G401.6 (cell line): ENCODE measurements at regions not wholly inside any gene's neighbourhood (a gene's known extent, or its start where the extent isn't known, plus 50 kb on each side); places are given as distances from the start of the nearest gene placed in this dataset.

Experiments used
- FAIRE-seq: peaks from 2 replicates; lab custom pipeline; 2012; peaks lifted over from hg19 to GRCh38; lab: Jason Lieb, UNC

GRCh38 chr9:103928442-103928841 lies 165.7 kb upstream of the SMC2 start:
- no peak for FAIRE-seq

- FAIRE-seq = no peak
These were observed 153.0 kb upstream of the SMC2 start for GRCh38 chr9:103941104-103941503.

- FAIRE-seq = no peak
These were observed 151.9 kb upstream of the SMC2 start for GRCh38 chr9:103942200-103942599.

- no peak for FAIRE-seq
These were observed 151.5 kb upstream of the SMC2 start for GRCh38 chr9:103942651-103943050.

GRCh38 chr9:103949096-103949495 lies 145.0 kb upstream of the SMC2 start:
- FAIRE-seq = no peak

- no peak for FAIRE-seq
These were observed 116.9 kb upstream of the SMC2 start for GRCh38 chr9:103977163-103977562.

GRCh38 chr9:103978396-103978795 lies 115.7 kb upstream of the SMC2 start:
- FAIRE-seq = no peak

GRCh38 chr9:103981912-103982311 lies 112.2 kb upstream of the SMC2 start:
- FAIRE-seq = no peak

- no peak for FAIRE-seq
These were observed 109.0 kb upstream of the SMC2 start for GRCh38 chr9:103985077-103985476.

GRCh38 chr9:103988821-103989220 lies 105.3 kb upstream of the SMC2 start:
- FAIRE-seq = no peak

GRCh38 chr9:103990311-103990710 lies 103.8 kb upstream of the SMC2 start:
- FAIRE-seq = no peak

GRCh38 chr9:103991001-103991400 lies 103.1 kb upstream of the SMC2 start:
- no peak for FAIRE-seq

GRCh38 chr9:103991698-103992097 lies 102.4 kb upstream of the SMC2 start:
- FAIRE-seq = no peak

- no peak for FAIRE-seq
These were observed 101.0 kb upstream of the SMC2 start for GRCh38 chr9:103992938-103993579.

- FAIRE-seq = no peak
These were observed 96.2 kb upstream of the SMC2 start for GRCh38 chr9:103997856-103998370.

GRCh38 chr9:103999375-104000062 lies 94.6 kb upstream of the SMC2 start:
- FAIRE-seq = no peak

GRCh38 chr9:104009826-104010225 lies 84.3 kb upstream of the SMC2 start:
- no peak for FAIRE-seq

- no peak for FAIRE-seq
These were observed 72.0 kb upstream of the SMC2 start for GRCh38 chr9:104022083-104022482.

GRCh38 chr9:104025104-104025503 lies 69.0 kb upstream of the SMC2 start:
- no peak for FAIRE-seq

- no peak for FAIRE-seq
These were observed 68.2 kb upstream of the SMC2 start for GRCh38 chr9:104025945-104026344.

GRCh38 chr9:104027295-104027694 lies 66.8 kb upstream of the SMC2 start:
- no peak for FAIRE-seq

- no peak for FAIRE-seq
These were observed 65.3 kb upstream of the SMC2 start for GRCh38 chr9:104028827-104029226.
